ENCODE measurements at regions not wholly inside any gene's neighbourhood (a gene's known extent, or its start where the extent isn't known, plus 50 kb on each side); places are given as distances from the start of the nearest gene placed in this dataset.

DNA sequence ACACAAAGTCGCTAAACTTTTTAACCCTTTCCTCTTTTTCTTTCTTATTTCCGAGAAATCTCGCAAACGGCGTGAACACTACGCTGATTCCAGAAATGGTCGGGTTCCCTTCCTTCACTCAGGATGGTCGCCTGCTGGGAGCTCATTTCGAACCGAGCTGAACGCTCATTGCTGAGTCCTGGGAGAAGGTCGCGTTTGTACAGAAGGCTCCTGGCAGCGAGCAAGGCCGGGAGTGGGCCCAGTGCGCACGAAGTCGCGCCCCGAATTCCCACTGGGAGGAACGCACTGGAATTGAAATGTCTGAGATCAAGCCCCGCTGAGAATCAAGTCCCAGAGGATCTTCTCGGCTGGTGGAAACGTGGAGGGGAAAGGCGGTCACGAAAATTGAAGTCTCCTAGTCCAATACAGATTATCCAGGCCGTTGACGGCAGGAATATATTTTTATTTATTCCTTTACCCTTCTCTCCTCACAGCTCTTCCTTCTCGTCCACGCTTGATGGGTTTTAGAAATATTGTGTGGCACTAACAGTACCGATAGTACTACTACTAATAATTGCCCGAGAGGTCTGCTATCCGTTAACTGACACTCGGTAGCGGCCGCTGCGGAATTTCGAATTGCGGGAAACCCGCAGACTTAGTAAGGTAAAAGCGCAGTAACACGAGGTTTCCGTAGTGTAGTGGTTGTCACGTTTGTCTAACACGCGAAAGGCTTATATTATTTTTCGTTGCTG is 207.2 kb upstream of the ZNF184 start:
- Histone ChIP-seq H2AFZ (replicated peaks; ENCODE audit: low read length, poor library complexity) (no peak overlapping the region), H2BK15ac (ENCODE audit: low read depth, low read length) (no peak overlapping the region), H3K9ac (ENCODE audit: low read depth, low read length) (no peak overlapping the region), H3K27ac (ENCODE audit: insufficient read depth, low read length) (no peak overlapping the region), H3K18ac (ENCODE audit: low read depth, low read length) (no peak overlapping the region), H2BK5ac (ENCODE audit: low read depth, low read length, poor library complexity, severe bottlenecking) (no peak overlapping the region), H3K79me1 (ENCODE audit: low read depth in 1 of 2, low read length in 2 of 2) (no peaks in the 10 kb centered on the region), H3K4me1 (ENCODE audit: control insufficient read depth, insufficient read depth, low read length) (no peaks in the 10 kb centered on the region), H3K36me3 (ENCODE audit: control insufficient read depth, insufficient read depth, low read length) (no peaks in the 10 kb centered on the region), H3K4me2 (ENCODE audit: low read depth, low read length) (peak overlapping the region; percentile 81), H2AK5ac (ENCODE audit: low read depth, low read length) (no peak overlapping the region), H3K9me3 (ENCODE audit: control insufficient read depth, insufficient read depth, low read length) (no peaks in the 10 kb centered on the region), H4K91ac (ENCODE audit: insufficient read depth, low read depth, low read length) (no peak overlapping the region), H3K23ac (ENCODE audit: low read depth, low read length) (no peak overlapping the region), H3K27me3 (ENCODE audit: control insufficient read depth, insufficient read depth, low read length) (peaks cover 10% of the 10 kb centered on the region), H4K5ac (ENCODE audit: low read depth, low read length) (no peak overlapping the region), H4K8ac (ENCODE audit: low read depth in 2 of 2, low read length in 2 of 2) (no peak overlapping the region), H3K56ac (ENCODE audit: extremely low read depth, insufficient read depth, low read length) (no peak overlapping the region), H2BK20ac (ENCODE audit: low read depth, low read length) (no peak overlapping the region), H3K4me3 (ENCODE audit: insufficient read depth, low read depth, low read length) (peak overlapping the region; percentile 34; the same call in 1 of the 2 replicates), H2BK120ac (ENCODE audit: low read depth, low read length) (no peak overlapping the region), H2AK9ac (replicated peaks; ENCODE audit: low read depth, low read length, poor library complexity) (no peak overlapping the region), H3K9me1 (ENCODE audit: insufficient read depth, low read length) (no peaks in the 10 kb centered on the region), H3K4ac (ENCODE audit: low read depth, low read length) (no peak overlapping the region), H3K14ac (replicated peaks; ENCODE audit: low read depth, low read length) (no peak overlapping the region), H4K20me1 (ENCODE audit: insufficient read depth, low read length) (no peaks in the 10 kb centered on the region)
- CTCF ChIA-PET, result no interaction called here
- TF ChIP-seq SMC3 (IDR thresholded peaks at IDR 0.05; ENCODE audit: low read depth, low read length) (no peak), FOS (IDR thresholded peaks at IDR 0.05; ENCODE audit: low read depth, low read length) (no peak), CEBPB (IDR thresholded peaks at IDR 0.05; ENCODE audit: low read depth, low read length) (no peak), NFE2L2 (IDR thresholded peaks at IDR 0.05; ENCODE audit: low read depth, low read length) (no peak), RFX5 (IDR thresholded peaks at IDR 0.05; ENCODE audit: low read depth, low read length) (no peak), CHD1 (IDR thresholded peaks at IDR 0.05; ENCODE audit: low read depth, low read length) (no peak), BHLHE40 (IDR thresholded peaks at IDR 0.05; ENCODE audit: low read depth, low read length) (no peak), MAZ (IDR thresholded peaks at IDR 0.05; ENCODE audit: borderline replicate concordance, low read depth, low read length) (no peak), POLR2A (IDR thresholded peaks at IDR 0.05; ENCODE audit: low read depth, low read length) (no peak), RAD21 (IDR thresholded peaks at IDR 0.05; ENCODE audit: low read length) (no peak), MAFK (IDR thresholded peaks at IDR 0.05; ENCODE audit: low read depth, low read length) (no peak), MXI1 (IDR thresholded peaks at IDR 0.05; ENCODE audit: borderline replicate concordance, low read depth, low read length) (no peak)
- TF ChIP-seq, protein P1, sequence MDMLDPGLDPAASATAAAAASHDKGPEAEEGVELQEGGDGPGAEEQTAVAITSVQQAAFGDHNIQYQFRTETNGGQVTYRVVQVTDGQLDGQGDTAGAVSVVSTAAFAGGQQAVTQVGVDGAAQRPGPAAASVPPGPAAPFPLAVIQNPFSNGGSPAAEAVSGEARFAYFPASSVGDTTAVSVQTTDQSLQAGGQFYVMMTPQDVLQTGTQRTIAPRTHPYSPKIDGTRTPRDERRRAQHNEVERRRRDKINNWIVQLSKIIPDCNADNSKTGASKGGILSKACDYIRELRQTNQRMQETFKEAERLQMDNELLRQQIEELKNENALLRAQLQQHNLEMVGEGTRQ (IDR thresholded peaks at IDR 0.05; ENCODE audit: low read depth, low read length), result no peak
- TF ChIP-seq, protein P2, sequence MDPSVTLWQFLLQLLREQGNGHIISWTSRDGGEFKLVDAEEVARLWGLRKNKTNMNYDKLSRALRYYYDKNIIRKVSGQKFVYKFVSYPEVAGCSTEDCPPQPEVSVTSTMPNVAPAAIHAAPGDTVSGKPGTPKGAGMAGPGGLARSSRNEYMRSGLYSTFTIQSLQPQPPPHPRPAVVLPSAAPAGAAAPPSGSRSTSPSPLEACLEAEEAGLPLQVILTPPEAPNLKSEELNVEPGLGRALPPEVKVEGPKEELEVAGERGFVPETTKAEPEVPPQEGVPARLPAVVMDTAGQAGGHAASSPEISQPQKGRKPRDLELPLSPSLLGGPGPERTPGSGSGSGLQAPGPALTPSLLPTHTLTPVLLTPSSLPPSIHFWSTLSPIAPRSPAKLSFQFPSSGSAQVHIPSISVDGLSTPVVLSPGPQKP (IDR thresholded peaks at IDR 0.05; ENCODE audit: borderline replicate concordance, low read depth, low read length), result no peak
- dilution Hi-C loops (cut with HindIII; ENCODE audit: low sequenced_read_pairs, unreplicated experiment) (no loop called here), intact Hi-C loops (cut with micrococcal nuclease) (loop anchor here (10.0 kb wide), 1 partner anchor 205 kb away; the partner anchor contains the start of gene ZNF184), in situ Hi-C loops (cut with MboI; ENCODE audit: low sequenced_read_pairs) (no loop called here)
- BruUV-seq (replicated peaks), result no TSS peak
- no peak for ATAC-seq (ENCODE audit: low read depth)
- WGBS, 2 experiments (ENCODE audit: extremely low coverage in 2 of 2, insufficient read length in 1 of 2), result 13% methylated on average over 11 of the region's 47 CpGs; no CpG with 5 or more reads in 1 of the 2 experiments
- POLR2A ChIA-PET (ENCODE audit: unreplicated experiment), result no interaction called here
- DNase-seq, result no peak

Measured in IMR-90 (cell line).